Left colon (tissue), 2 donors: ENCODE measurements at regions not wholly inside any gene's neighbourhood (a gene's known extent, or its start where the extent isn't known, plus 50 kb on each side); places are given as distances from the start of the nearest gene placed in this dataset.

Experiments
- ATAC-seq: fragments of 200-7000 bp; cut with Tn5 transposase; one replicate; pipeline ENCODE4 v1.9.1; 2020; ENCODE audit warnings: mild to moderate bottlenecking, moderate library complexity
- DNase-seq, 2 donors: peaks; one replicate each; pipeline ENCODE4 v3.0.0-alpha.2; 2020
- intact Hi-C, 2 donors: fragments of 100-400 bp; cut with DNase I in 1 of 2; cut with micrococcal nuclease in 1 of 2; formaldehyde crosslinking; loops; one replicate each; pipeline versions ENCODE4 v1.11.2 to v1.14.0; 2022; cut with DNase I, micrococcal nuclease
- donor health status: DM: no; HTN: no; CAD: no.
- donor health status: DM: yes; HTN: yes; CAD: no.

- intact Hi-C loops = no loop called here
- no peak for DNase-seq
- ATAC-seq = no peak
Observed at GRCh38 chr12:40597133-40597532, 95.1 kb upstream of the CNTN1 start.

- intact Hi-C loops = no loop called here
- ATAC-seq (no peak), DNase-seq (no peak)
Observed at GRCh38 chr12:40598073-40598472, 94.2 kb upstream of the CNTN1 start.

GRCh38 chr12:40602562-40602961 lies 89.7 kb upstream of the CNTN1 start:
- DNase-seq (no peak), ATAC-seq (no peak)
- intact Hi-C loops = no loop called here

GRCh38 chr12:40614923-40615322 lies 77.3 kb upstream of the CNTN1 start:
- intact Hi-C loops = no loop called here
- ATAC-seq = no peak
- DNase-seq = no peak

DNA sequence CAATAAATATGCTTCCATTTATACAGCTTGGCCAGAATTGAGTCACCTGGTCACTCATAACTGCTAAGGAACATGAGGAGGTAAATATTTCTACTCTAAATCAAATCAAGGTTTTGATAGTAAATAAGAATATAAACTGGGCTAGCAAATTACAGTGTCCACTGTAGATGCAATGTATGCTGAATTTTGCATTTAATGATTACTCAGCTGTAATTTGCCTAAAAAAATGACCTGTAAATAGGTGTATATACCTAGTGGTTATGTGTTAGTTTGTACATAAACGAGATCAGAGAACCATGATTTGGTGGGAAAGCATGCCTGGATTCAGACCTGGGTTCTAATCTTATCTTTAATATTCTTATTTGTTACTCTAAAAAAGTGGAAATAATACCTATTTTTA lies 76.6 kb upstream of the CNTN1 start:
- DNase-seq = no peak
- ATAC-seq = no peak
- intact Hi-C loops = no loop called here

- ATAC-seq (no peak), DNase-seq (no peak)
- intact Hi-C loops = no loop called here
Observed at GRCh38 chr12:40616383-40616915, 75.8 kb upstream of the CNTN1 start.

DNA sequence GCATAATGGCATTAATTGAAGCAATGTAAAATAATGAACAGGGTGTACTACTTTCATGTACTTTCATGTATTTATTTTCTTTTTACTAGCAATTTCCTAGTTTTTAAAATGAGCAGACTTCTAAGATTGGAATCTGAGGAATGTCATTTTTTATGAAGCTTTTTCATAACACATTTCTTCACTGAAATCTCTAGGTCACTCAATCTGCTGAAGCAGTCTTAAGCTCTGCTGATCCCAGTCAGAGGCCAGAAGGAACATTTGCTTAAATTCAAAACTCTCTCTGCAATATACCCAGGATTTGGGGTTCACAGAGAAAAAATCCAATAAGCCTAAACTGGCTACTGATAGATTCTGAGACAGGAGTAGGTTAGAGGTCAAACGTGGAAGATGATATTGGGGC lies 73.6 kb upstream of the CNTN1 start:
- intact Hi-C loops = no loop called here
- ATAC-seq (no peak), DNase-seq (no peak)

DNA sequence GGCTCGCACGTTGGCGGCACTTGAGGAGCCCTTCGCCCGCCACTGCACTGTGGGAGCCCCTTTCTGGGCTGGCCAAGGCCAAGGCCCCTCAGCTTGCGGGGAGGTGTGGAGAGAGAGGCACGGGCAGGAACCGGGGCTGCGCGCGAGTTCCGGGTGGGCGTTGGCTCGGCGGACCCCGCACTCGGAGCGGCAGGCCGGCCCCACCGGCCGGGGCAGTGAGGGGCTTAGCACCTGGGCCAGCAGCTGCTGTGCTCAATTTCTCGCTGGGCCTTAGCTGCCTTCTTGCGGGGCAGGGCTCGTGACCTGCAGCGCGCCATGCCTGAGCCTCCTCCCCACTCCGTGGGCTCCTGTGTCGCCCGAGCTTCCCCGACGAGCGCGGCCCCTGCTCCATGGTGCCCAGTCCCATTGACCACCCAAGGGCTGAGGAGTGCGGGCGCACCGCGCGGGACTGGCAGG lies 71.6 kb upstream of the CNTN1 start:
- intact Hi-C loops = loop anchor here in 1 of 2 donors (5.0 kb wide), 1 partner anchor 302 kb away; no protein-coding TSS in a partner anchor
- DNase-seq = no peak
- no peak for ATAC-seq

GRCh38 chr12:40622246-40622838 lies 69.9 kb upstream of the CNTN1 start:
- intact Hi-C loops = loop anchor here in 1 of 2 donors (5.0 kb wide), 1 partner anchor 300 kb away; no protein-coding TSS in a partner anchor
- ATAC-seq (no peak), DNase-seq (peak in 1 of 2 donors; percentile 54)

GRCh38 chr12:40632171-40632570 lies 60.1 kb upstream of the CNTN1 start:
- DNase-seq = no peak
- ATAC-seq = no peak
- intact Hi-C loops = no loop called here

DNA sequence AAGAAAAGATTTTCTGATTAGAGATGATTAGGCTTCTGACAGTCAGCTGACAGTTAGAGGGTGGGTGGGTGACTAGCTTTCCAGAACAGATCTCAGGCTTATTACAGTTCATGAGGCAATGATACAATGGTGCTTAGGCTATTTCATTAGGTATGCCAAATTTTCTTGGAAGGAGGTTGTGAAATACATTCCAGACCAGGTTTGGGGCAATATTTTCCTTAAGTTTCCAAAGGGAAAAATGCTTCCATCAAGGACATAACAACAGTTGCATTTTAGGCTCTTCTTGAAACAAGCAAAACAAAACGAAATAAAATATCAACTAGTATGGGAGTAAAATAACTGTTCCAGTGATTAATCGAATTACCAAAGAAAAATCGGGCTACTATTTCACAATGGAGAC lies 59.3 kb upstream of the CNTN1 start:
- DNase-seq (no peak), ATAC-seq (no peak)
- intact Hi-C loops = no loop called here

DNA sequence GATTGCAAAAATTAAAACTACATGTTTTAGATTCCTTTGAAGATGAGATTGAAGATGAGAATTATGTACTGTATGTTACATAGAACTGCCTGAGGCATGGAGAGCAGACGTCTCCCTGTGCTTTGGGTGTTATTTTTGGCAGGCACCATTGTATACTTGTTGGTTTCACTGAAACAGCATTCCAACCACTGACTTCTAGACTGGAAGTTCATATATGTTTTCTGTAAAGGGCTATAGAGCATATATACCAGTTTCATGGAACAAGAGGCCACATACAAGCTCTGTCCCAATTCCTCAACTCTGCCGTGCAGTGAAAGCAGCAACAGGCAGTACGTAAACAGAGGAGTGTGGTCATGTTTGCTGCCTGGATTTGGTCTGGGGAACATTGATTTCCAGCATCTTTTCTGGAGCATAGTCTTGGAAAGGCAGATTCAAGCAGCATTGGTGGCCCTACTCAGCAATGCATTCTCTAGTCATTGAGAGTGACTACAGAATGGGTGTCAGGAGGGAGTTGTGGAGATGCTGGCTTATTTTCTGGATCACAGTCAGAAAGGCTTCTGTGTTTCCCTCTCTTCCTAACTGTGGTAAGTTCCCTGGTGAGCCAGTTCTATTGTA lies 57.6 kb upstream of the CNTN1 start:
- no peak for ATAC-seq
- no peak for DNase-seq
- intact Hi-C loops = no loop called here

- intact Hi-C loops = no loop called here
- ATAC-seq = no peak
- DNase-seq = no peak
Observed at GRCh38 chr12:40635141-40635731, 57.0 kb upstream of the CNTN1 start.
